CD1c-positive myeloid dendritic cell (primary cell): ENCODE measurements at regions not wholly inside any gene's neighbourhood (a gene's known extent, or its start where the extent isn't known, plus 50 kb on each side); places are given as distances from the start of the nearest gene placed in this dataset.
A peak's percentile ranks its signal among the peaks of the same experiment; 100 is the strongest.

Experiments
- DNase-seq: peaks from one replicate; pipeline ENCODE4 v3.0.0-alpha.2; 2016; ENCODE audit errors: extremely low spot score

GRCh38 chr3:188060264-188060835 lies 93.6 kb upstream of the LPP start:
- DNase-seq = no peak

DNA sequence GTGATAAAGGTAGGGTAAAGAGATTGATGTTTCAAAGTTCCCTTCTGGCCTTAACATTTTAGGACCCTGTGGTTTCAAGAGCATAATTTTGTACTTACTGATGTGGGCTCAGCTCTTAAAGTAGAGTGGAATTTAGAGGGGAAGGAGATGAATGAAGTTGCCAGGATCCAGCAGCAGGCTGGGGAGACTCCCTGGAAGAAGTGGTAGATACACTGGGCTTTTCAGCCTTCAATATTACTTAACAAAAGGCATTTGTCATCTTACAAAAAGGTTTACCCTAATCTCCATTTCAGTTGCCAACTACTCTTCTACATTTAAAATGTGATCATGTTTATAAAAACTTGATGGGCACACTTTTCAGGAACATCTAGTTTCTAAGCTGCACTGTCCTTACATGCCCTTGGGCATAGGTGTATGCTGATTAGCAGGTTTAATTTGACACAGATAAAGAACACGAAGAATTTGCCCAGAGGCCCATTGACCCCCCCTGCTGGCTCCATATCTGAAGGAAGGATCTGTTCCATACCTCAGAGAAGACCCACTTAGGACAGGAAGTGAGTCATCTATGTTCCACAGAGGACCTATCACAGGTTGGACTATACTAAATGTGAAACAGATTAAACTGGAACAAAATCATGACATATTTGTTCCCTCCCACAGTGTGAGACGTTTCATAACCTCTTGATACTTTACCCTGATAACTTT lies 93.0 kb upstream of the LPP start:
- DNase-seq = peak; percentile 52

DNA sequence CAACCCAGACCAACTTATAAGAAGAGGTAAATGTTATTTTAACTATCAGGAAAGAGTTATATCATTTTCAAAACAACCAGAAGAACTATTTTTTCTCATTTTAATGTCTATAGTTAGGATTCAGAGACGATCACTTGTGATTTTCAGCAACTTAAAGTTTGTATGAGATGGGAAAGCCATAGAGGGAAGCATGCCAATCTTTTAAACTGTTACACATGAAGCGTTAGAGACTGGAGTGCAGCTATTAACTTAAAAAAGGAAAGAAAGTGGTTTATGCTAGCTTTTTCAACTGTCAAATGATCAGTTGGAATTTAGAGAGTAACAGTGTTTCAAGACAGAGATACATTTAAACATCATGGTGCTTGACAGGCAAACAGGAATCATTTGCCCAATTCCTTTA lies 91.7 kb upstream of the LPP start:
- DNase-seq = no peak

DNA sequence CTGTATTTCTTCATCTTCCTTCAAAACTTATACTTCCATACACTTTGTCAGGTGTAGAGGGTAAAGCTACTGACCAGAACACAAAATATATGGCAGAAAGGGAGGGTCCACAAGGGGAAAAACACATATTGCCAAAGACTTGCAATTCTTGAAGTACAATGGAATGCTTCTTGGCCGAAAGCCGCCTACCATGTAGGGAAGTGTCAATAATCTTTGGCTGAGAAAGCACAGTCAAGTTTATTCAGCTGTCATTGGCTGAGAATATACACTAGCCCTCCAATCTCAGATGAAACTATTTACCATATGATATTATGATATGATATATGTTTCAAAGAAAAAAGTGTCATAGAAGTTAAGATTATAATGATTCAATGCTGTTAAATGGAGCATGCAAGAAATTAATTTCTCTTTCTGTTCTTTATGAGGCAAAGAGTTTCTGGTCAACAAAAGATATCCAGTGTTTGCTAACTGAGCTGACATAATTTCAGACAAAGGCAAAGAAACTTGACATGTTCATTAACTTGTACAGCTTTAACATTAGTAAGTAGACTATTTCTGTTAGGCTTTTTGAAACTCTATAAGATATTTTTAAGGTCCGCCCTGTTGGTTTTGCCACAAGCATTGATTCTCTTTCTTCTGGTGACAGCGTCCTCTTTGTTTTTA lies 89.0 kb upstream of the LPP start:
- no peak for DNase-seq

DNA sequence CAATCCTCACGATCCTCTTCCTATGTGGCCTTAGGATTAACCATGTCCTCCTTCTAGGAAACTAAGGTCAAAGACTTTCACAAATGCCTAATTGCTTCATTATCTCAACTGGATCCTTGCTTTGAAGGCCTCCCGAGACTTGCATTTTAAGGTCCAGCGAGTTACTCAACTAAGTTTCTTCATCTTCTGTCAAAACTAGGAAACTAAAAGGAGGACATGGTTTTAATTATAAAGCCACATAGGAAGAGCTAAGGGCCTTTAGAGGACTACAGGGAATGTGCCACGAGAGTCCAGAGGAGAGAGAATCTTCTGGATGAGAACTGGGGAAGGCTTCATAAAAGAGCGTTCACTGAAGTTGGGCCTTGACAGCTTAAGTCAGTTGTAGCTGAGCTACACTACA lies 87.8 kb upstream of the LPP start:
- DNase-seq = no peak

- no peak for DNase-seq
Measured at GRCh38 chr3:188067932-188068331, 86.0 kb upstream of the LPP start.

DNA sequence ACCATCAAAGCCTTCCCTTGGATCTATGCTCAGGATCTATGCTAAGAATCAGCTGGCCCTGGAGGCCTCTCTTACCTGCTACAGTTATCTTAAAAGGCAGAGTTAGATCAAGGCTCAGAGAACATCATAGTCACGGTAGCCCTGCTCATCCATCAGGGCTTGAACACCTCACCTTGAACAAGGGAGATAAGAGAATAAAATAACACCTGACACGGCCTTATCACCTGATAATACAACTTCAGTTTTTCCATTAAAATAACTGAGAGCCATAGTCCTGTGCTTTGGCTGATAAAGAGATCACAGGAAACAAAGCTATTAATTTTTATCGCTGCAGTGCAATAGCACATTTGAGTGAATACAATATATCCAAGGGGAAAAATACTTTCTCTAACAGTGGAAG lies 85.6 kb upstream of the LPP start:
- no peak for DNase-seq

DNA sequence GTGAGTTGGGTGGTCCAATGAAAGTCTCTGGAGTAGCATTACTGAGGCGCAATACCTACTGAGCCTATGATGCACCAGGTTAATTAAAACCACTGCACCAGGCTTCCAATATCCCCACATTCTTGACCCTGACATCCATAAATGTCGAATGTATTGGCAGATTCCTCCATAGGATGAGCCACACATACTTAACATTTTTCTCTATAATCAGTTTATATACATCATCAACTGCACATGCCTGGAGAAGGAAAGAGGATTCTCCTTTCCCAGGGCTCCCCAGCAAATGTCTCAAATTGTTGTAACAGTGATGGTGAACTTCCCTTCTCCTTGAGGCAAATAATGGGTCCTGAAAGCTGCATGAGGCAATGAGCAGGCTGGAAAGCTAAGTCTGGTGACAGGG lies 82.3 kb upstream of the LPP start:
- no peak for DNase-seq

DNA sequence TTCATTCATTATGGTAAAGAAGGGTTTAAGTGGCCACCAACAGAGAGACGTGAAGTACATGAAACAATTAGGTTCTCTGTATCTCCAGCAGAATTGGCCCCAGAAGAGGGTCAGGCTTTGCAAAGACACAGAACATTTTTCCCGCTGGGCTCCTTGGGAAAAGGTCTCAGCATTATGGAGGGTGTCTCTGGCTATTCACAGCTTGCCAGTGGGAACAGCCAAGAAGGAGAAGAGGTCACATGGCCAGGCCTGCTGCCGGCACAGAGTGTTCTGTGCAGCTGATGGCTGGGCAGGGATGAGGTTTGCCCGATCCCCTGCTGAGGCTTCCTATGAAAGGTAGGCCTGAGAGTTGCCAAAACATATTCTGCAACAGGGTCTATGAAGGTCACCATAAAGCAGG lies 77.8 kb upstream of the LPP start:
- DNase-seq = no peak

DNA sequence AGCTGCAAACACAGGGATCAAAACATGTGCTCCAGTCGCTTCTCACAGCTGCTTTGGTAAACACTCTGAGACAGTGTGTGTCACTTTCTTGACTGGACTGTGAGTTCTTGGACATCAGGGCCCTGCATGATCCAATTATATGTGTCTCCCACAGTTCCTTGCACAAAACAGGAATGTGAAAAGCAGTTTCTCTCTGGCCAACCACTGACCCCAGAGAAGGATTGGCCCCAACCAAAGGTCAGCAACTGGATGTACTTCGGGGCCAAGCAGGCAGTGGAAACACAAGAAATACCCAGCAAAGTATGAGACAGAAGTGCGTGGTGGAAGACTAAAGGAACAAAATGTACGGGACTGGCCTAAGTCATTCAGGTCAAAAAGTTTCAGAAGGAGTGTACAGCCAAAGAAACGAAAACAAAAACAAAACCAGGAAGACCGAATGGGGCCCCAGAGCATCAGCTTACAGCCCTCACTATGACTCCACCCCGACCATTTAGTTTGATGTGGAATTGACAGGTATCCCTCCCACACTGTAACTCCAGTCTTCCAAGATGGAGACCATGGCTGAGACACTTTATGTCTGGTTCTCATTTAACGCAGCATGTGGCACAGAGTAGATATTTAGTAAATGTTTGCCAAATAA lies 76.7 kb upstream of the LPP start:
- DNase-seq = no peak

DNA sequence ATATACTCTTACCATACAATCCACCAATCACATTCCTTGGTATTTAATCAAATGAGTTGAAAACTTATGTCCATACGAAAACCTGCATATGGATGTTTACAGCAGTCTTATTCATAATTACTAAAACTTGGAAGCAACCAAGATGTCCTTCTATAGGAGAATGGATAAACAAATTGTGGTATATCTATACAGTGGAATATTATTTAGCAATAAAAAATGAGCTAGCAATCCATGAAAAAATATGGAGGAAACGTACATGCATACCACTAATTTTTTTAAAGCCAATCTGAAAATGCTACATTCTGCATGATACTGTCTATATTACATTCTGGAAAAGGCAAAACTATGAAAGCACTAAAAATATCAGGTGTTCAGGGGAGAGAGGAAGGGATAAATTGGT lies 73.9 kb upstream of the LPP start:
- no peak for DNase-seq

DNA sequence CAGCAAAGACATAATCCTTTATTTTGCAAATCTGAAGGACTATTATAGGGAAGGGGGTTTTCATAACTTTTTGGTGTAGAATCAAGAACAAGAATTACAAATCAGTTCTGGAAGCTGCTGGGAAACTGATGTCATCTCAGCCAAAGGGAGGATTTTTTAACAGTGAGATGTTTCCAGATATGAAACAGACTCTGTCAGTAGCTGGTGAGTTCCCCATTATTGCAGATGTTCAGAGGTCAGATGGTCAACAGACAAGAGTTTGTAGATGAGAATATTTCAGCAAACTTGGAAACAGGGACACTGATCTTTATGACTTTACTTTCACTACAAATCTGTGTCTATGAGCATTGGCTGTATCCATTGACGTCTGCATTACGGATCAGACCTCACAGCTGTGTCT lies 71.9 kb upstream of the LPP start:
- DNase-seq = peak; percentile 12

- DNase-seq = no peak
Measured at GRCh38 chr3:188082450-188082849, 71.5 kb upstream of the LPP start.

DNA sequence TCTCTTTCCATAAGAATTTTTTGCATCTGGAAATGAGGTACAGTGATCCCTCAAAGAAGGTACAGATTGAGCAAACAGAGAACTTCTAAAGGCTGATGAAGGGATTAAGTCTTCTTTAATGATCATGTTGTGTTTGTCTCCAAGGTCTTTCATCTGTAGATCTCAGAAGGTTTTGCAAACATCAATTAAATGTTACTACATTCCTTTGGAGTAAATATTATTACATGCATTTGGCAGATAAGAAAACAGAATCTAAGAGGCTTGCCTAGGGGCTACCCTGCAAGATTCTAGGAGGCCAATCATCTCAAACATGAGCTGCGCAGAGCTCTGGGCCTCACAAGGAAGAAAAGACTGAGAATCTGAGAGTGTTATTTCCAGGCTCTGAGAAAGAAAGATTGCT lies 70.9 kb upstream of the LPP start:
- no peak for DNase-seq

DNA sequence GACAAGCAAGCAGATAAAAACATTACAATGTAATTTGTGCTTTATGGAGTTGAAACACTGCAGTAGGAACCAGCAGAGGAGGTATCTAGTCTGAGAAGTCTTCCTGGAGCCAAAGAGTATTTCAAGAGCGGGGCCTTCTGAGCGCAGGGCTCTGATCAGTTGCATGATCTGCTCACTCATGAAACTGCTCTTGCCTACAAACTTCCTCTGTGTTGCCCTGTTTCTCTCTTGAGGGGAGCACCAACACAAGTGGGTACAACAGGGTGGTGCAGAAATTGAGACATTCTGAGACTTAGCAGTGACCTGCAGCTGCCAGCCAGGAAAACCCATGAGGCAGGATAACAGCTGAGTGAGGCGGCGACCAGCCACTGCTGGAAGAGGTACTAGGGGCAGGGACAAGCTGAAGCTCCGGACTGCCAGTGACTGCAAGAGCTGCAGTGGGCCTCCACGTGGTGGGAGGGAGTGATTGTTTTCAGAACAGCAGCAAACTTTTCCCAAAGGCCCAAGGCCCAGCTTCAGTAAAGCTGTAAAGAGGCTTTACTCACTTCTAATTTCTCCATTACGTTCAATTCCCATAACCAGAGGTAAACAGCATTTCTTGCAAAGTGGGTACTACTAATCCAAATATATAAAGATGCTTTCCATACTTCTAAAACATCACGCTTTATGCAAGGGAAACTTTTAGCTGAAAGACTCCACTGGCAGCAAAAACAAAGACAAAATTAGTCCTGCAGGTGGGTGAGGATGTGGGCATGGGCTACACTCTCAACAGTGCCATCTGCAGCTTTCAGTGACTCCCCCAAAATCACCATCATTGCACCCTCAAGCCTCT lies 69.0 kb upstream of the LPP start:
- no peak for DNase-seq

DNA sequence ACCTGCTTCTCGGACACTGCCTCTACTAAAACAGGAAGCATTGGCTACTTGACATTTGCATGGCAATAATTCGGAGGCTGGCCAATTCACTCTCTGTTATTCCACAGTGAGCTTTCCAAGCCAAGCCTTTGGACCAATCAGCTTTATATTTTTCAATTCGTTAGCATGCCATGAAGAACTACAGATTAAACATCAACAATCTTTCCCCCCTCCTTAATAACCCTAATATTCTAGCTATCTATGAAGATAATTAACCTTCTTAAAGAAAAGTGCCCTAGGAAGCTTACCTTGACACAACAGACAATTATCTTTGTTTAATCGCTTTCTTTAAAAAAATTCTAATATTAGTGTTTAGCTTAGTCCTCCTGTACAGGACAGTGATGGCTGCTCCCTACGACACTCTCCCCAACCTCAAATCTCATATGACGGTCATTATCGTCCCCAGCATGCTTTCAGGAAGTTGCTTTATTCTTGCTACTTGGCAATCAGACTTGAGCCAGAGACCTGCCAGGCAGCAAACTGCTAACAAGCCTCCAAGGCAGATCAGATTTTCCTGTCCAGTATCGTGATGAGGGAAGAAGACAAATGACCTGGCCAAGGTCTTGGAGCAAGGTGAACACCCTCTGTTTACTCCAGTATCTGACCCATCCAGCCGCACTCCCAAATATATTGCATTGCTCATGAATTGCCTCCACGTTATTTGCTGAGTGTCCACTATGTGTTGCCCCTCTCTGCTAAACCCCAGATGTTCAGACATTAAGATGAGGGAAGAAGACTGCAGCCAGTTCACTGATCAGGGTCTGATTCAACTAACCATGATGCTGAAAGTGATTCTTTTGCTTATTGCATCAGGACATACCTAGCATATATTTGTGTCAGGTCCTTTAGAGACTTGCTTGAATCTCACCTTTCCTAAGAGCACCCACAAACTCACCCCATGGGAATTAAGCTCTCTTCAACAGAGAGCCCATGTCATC lies 68.1 kb upstream of the LPP start:
- no peak for DNase-seq

DNA sequence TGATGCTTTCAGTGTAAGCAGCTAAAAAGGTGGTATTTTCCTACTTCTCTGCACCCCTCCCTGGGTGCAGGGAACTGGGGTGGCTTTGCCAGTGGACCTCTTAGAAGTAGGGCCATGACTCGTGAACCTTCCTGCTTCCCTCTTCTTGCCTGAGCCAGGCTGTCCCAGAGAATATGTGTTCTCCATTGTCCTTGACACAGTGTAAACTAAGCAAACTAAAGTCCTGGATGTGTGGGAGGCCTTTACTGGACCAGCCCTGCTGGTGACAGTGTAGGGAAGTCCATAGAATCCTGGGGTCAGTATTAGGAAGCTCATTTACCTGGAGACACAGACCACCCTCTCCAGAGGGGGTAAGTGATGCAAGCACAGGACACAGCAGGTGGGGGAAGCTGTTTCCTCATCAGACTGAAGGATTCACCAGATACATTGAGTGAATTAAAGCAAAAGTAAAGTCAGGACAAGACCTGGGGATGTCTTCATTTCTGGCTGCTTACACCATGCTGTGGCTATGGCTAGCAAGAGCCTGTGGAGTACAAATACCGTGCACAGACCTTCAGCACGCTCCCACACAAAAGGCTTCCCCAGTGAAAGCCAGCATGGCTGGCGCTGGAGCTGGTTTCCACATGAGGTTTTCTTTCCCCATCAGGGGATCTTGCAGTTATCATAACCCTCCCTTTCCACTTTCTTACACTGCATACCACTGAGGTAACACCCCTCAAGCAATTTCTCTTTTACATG lies 64.8 kb upstream of the LPP start:
- no peak for DNase-seq

DNA sequence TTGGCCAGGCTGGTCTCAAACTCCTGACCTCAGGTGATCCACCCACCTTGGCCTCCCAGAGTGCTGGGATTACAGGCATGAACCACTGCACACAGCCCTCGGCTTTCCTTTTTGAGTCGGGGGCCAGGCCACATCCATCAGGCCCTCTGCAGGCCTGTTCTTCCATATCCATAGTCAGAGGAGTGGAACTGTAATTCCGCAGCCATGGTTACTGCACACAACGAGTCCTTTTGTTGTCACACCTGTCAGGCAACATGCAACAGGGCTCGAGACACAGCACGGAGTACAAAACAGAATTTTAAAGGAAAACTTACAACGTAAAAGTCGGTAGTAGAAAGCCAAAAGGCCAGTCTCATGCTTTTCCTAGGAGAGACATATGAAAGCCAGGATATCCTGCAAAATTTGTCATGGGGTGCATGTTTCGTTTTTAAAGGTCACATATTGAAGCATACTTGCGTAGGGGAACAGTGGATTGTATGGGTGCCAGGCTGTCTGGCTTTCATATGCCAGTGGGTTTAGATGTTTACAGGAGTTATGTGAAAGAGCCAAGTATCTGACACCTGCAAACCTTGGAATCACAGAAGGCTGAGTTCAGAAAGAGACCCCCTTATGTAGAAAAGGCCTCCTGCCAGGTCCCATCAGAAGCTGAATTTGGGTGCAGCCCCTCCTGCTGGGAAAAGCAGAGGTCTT lies 63.2 kb upstream of the LPP start:
- DNase-seq = no peak

DNA sequence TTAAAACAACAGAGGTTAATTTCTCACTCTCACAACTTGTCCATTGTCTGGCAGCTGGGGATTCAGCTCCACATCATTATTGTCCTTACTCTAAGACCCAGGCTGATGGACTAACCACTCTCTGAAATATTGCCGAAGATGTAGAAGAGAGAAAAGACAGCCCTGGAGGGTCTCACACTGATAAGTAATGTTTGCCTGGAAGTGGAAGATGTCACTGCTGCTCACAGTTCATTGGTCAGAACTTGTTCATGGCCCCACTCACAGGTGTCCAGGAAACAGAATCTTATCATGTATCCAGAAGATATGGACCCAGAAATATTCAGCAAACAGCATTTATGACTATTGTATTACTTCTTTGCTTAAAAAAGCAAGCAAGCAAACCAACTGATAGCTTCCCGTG lies 62.2 kb upstream of the LPP start:
- no peak for DNase-seq

DNA sequence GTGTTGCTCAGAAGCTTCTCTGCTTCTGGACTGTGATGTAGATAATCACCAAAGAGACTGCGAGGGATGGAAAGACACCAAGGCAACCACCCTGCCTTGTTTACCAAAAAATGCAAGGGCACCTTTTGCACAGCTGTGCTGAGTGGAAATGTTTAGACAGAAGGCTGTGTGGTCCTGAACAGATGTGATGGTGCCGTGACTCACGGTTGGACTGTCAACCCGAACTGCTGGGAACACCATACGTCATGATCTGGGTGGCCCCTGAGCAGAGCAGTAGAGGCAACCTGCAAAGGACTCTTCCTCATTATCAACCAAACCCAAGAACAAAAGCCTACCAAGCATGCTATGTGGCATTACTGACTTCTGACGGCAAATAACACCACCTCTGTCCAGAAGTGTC lies 61.3 kb upstream of the LPP start:
- DNase-seq = no peak
